ENCODE measurements at regions not wholly inside any gene's neighbourhood (a gene's known extent, or its start where the extent isn't known, plus 50 kb on each side); places are given as distances from the start of the nearest gene placed in this dataset.

- no peaks in the 10 kb centered on the region for H4K20me1 ChIP-seq (ENCODE audit: insufficient read depth, low read length)
- no peak overlapping the region for H3K4me2 ChIP-seq (ENCODE audit: insufficient read depth, low read length)
- H3K36me3 ChIP-seq (ENCODE audit: insufficient read depth, low read length): no peaks in the 10 kb centered on the region
- H3K4me3 ChIP-seq (ENCODE audit: insufficient read depth, low read length): no peak overlapping the region
- TF ChIP-seq CTCF (IDR thresholded peaks at IDR 0.05; ENCODE audit: extremely low read depth, low read depth, low read length): no peak
- H3K27me3 ChIP-seq (ENCODE audit: insufficient read depth, low read length): no peaks in the 10 kb centered on the region
- H3K9me3 ChIP-seq (ENCODE audit: low read depth, low read length): no peaks in the 10 kb centered on the region
- H3K27ac ChIP-seq (ENCODE audit: low read depth, low read length): no peak overlapping the region
- no peaks in the 10 kb centered on the region for H3K4me1 ChIP-seq (ENCODE audit: insufficient read depth, low read length)
- H2AFZ ChIP-seq (ENCODE audit: low read length): no peak overlapping the region
- H3K79me2 ChIP-seq (ENCODE audit: insufficient read depth, low read length): no peaks in the 10 kb centered on the region
- DNase-seq (ENCODE audit: insufficient read length, low spot score, missing footprints): no peak
Measured at GRCh38 chr3:165346503-165346902, 150.3 kb upstream of the SLITRK3 start.

- no peak overlapping the region for H3K27ac ChIP-seq (ENCODE audit: low read depth, low read length)
- H3K4me3 ChIP-seq (ENCODE audit: insufficient read depth, low read length): no peak overlapping the region
- no peak overlapping the region for H2AFZ ChIP-seq (ENCODE audit: low read length)
- H3K27me3 ChIP-seq (ENCODE audit: insufficient read depth, low read length): no peaks in the 10 kb centered on the region
- no peaks in the 10 kb centered on the region for H3K36me3 ChIP-seq (ENCODE audit: insufficient read depth, low read length)
- H3K4me1 ChIP-seq (ENCODE audit: insufficient read depth, low read length): no peaks in the 10 kb centered on the region
- no peaks in the 10 kb centered on the region for H3K9me3 ChIP-seq (ENCODE audit: low read depth, low read length)
- DNase-seq (ENCODE audit: insufficient read length, low spot score, missing footprints): no peak
- H3K4me2 ChIP-seq (ENCODE audit: insufficient read depth, low read length): no peak overlapping the region
- no peaks in the 10 kb centered on the region for H3K79me2 ChIP-seq (ENCODE audit: insufficient read depth, low read length)
- H4K20me1 ChIP-seq (ENCODE audit: insufficient read depth, low read length): no peaks in the 10 kb centered on the region
- no peak for TF ChIP-seq CTCF (IDR thresholded peaks at IDR 0.05; ENCODE audit: extremely low read depth, low read depth, low read length)
Measured at GRCh38 chr3:165343185-165343584, 147.0 kb upstream of the SLITRK3 start.

GRCh38 chr3:165339753-165340152 lies 143.6 kb upstream of the SLITRK3 start:
- no peak overlapping the region for H2AFZ ChIP-seq (ENCODE audit: low read length)
- H3K4me1 ChIP-seq (ENCODE audit: insufficient read depth, low read length): no peaks in the 10 kb centered on the region
- H4K20me1 ChIP-seq (ENCODE audit: insufficient read depth, low read length): no peaks in the 10 kb centered on the region
- H3K79me2 ChIP-seq (ENCODE audit: insufficient read depth, low read length): no peaks in the 10 kb centered on the region
- no peak overlapping the region for H3K4me3 ChIP-seq (ENCODE audit: insufficient read depth, low read length)
- H3K27me3 ChIP-seq (ENCODE audit: insufficient read depth, low read length): no peaks in the 10 kb centered on the region
- no peak overlapping the region for H3K27ac ChIP-seq (ENCODE audit: low read depth, low read length)
- no peaks in the 10 kb centered on the region for H3K36me3 ChIP-seq (ENCODE audit: insufficient read depth, low read length)
- no peak for DNase-seq (ENCODE audit: insufficient read length, low spot score, missing footprints)
- H3K9me3 ChIP-seq (ENCODE audit: low read depth, low read length): no peaks in the 10 kb centered on the region
- no peak overlapping the region for H3K4me2 ChIP-seq (ENCODE audit: insufficient read depth, low read length)
- TF ChIP-seq CTCF (IDR thresholded peaks at IDR 0.05; ENCODE audit: extremely low read depth, low read depth, low read length): no peak

GRCh38 chr3:165336786-165337185 lies 140.6 kb upstream of the SLITRK3 start:
- Histone ChIP-seq H3K4me3 (ENCODE audit: insufficient read depth, low read length) (no peak overlapping the region), H3K27ac (ENCODE audit: low read depth, low read length) (no peak overlapping the region), H3K4me1 (ENCODE audit: insufficient read depth, low read length) (no peaks in the 10 kb centered on the region), H3K36me3 (ENCODE audit: insufficient read depth, low read length) (no peaks in the 10 kb centered on the region), H3K27me3 (ENCODE audit: insufficient read depth, low read length) (no peaks in the 10 kb centered on the region), H3K9me3 (ENCODE audit: low read depth, low read length) (no peaks in the 10 kb centered on the region), H2AFZ (ENCODE audit: low read length) (no peak overlapping the region), H3K79me2 (ENCODE audit: insufficient read depth, low read length) (no peaks in the 10 kb centered on the region), H3K4me2 (ENCODE audit: insufficient read depth, low read length) (no peak overlapping the region), H4K20me1 (ENCODE audit: insufficient read depth, low read length) (no peaks in the 10 kb centered on the region)
- DNase-seq (ENCODE audit: insufficient read length, low spot score, missing footprints): no peak
- TF ChIP-seq CTCF (IDR thresholded peaks at IDR 0.05; ENCODE audit: extremely low read depth, low read depth, low read length): no peak
